ENCODE measurements at regions not wholly inside any gene's neighbourhood (a gene's known extent, or its start where the extent isn't known, plus 50 kb on each side); places are given as distances from the start of the nearest gene placed in this dataset.

- Mint-ChIP-seq H3K9me3 (peaks cover 4 to 12% of the 10 kb centered on the region in 2 experiments; a peak in 4 of 5 replicates), H3K27ac (no peak overlapping the region), H3K27me3 (ENCODE audit: low read depth) (no peaks in the 10 kb centered on the region), H3K4me1 (peaks cover 4 to 20% of the 10 kb centered on the region in 2 experiments), H3K4me3 (no peak overlapping the region), H3K36me3 (ENCODE audit: insufficient read depth in 1 of 3, low read depth in 3 of 3) (peaks cover 0 to 7% (median 5%) of the 10 kb centered on the region in 3 experiments; a peak in 2 of 7 replicates)
- H3K79me1 ChIP-seq (ENCODE audit: insufficient read depth, low read depth, low read length, poor library complexity, severe bottlenecking), result no peaks in the 10 kb centered on the region
- H2BK20ac ChIP-seq (ENCODE audit: low read depth, low read length, poor library complexity, severe bottlenecking), result no peak overlapping the region
- H2BK5ac ChIP-seq (ENCODE audit: insufficient read length, low read length), result no peak overlapping the region
- no peaks in the 10 kb centered on the region for H3K4me1 ChIP-seq (ENCODE audit: insufficient read depth, low read length)
- no peak overlapping the region for H3K4me2 ChIP-seq (ENCODE audit: insufficient read depth, insufficient read length, low read length)
- no peaks in the 10 kb centered on the region for H3K9me3 ChIP-seq (ENCODE audit: control insufficient read depth, low read depth, low read length)
- H4K20me1 ChIP-seq (ENCODE audit: control insufficient read depth, insufficient read depth, insufficient read length), result no peaks in the 10 kb centered on the region
- no peaks in the 10 kb centered on the region for H3K23me2 ChIP-seq (ENCODE audit: insufficient read length, low read depth, low read length, poor library complexity, severe bottlenecking)
- no peak overlapping the region for H2BK15ac ChIP-seq (ENCODE audit: low read depth, low read length)
- H2AFZ ChIP-seq (ENCODE audit: low read length), result no peak overlapping the region
- H3K27me3 ChIP-seq (ENCODE audit: insufficient read depth, low read length), result no peaks in the 10 kb centered on the region
- no peak overlapping the region for H3K27ac ChIP-seq (ENCODE audit: insufficient read length, low read depth, low read length)
- H3K9ac ChIP-seq (ENCODE audit: extremely low read depth, insufficient read length, low read length), result no peak overlapping the region
- H4K8ac ChIP-seq (replicated peaks; ENCODE audit: insufficient read length, low read depth, low read length), result no peak overlapping the region
- H4K5ac ChIP-seq (ENCODE audit: insufficient read length, low read depth, low read length), result no peak overlapping the region
- WGBS (ENCODE audit: extremely low coverage, insufficient read length, low lambda C conversion rate), result no CpG with 5 or more reads among the region's 4 CpGs
- H3K56ac ChIP-seq (ENCODE audit: insufficient read length, low read depth, low read length), result no peak overlapping the region
- no peak overlapping the region for H3K18ac ChIP-seq (ENCODE audit: insufficient read length, low read depth, low read length)
- no peak overlapping the region for H4K91ac ChIP-seq (ENCODE audit: insufficient read length, low read depth, low read length)
- H2AK5ac ChIP-seq (ENCODE audit: insufficient read length, low read length), result no peak overlapping the region
- H3T11ph ChIP-seq (ENCODE audit: low read length), result no peak overlapping the region
- H3K23ac ChIP-seq (ENCODE audit: insufficient read length, low read depth, low read length), result no peak overlapping the region
- H2BK120ac ChIP-seq (ENCODE audit: low read depth, low read length, poor library complexity, severe bottlenecking), result no peak overlapping the region
- no peak for TF ChIP-seq CTCF (conservative IDR thresholded peaks at IDR 0.05)
- H3K4ac ChIP-seq (ENCODE audit: low read depth, low read length), result no peak overlapping the region
- DNase-seq, result no peak
- H3K79me2 ChIP-seq (ENCODE audit: insufficient read depth, low read length), result no peaks in the 10 kb centered on the region
- no peak overlapping the region for H2BK12ac ChIP-seq (ENCODE audit: insufficient read length, low read depth, low read length)
- H3K14ac ChIP-seq (ENCODE audit: insufficient read depth, low read length), result no peak overlapping the region
These were observed 345.7 kb upstream of the KLF6 start for GRCh38 chr10:4130685-4131084.
